Calu3 (cell line): ENCODE measurements at regions not wholly inside any gene's neighbourhood (a gene's known extent, or its start where the extent isn't known, plus 50 kb on each side); places are given as distances from the start of the nearest gene placed in this dataset.

Experiments
- BruUV-seq: library from RNA; stranded (reverse); fragments of 400-500 nt; replicated peaks from 2 replicates; lab custom pipeline; 2021; lab: Mats Ljungman, UMichigan
- CTCF ChIA-PET: fragments of 300-600 bp; sonication (Branson Sonifier 250); formaldehyde crosslinking; loops from one replicate; lab custom pipeline; 2022; ENCODE audit warnings: antibody characterized with exemption; lab: Charles Lee
- DNase-seq: peaks from one replicate; pipeline ENCODE4 v3.0.0; 2022
- H3K27ac Mint-ChIP-seq: one replicate; pipeline ENCODE4 v1.8.0; 2022; ENCODE audit warnings: mixed read lengths; ENCODE audit not compliant: unreplicated experiment
- H3K27me3 Mint-ChIP-seq: one replicate; pipeline ENCODE4 v1.8.0; 2022; ENCODE audit warnings: mixed read lengths; ENCODE audit not compliant: unreplicated experiment
- H3K36me3 Mint-ChIP-seq: one replicate; pipeline ENCODE4 v1.8.0; 2022; ENCODE audit warnings: mild to moderate bottlenecking, moderate library complexity, mixed read lengths; ENCODE audit not compliant: insufficient read depth, unreplicated experiment
- H3K4me1 Mint-ChIP-seq: one replicate; pipeline ENCODE4 v1.8.0; 2022; ENCODE audit warnings: mild to moderate bottlenecking, low read depth, mixed read lengths; ENCODE audit not compliant: unreplicated experiment
- H3K4me3 Mint-ChIP-seq: one replicate; pipeline ENCODE4 v1.8.0; 2022; ENCODE audit warnings: mild to moderate bottlenecking, low read depth, moderate library complexity, mixed read lengths; ENCODE audit not compliant: unreplicated experiment
- H3K9me3 Mint-ChIP-seq: one replicate; pipeline ENCODE4 v1.8.0; 2022; ENCODE audit warnings: low read depth, mixed read lengths; ENCODE audit not compliant: unreplicated experiment
- CTCF ChIP-seq: fragments of 200-600 bp; IDR thresholded peaks from one replicate; pipeline ENCODE4 v1.8.0; 2022; ENCODE audit warnings: antibody characterized with exemption; ENCODE audit not compliant: unreplicated experiment
- intact Hi-C: fragments of 100-400 bp; cut with micrococcal nuclease; formaldehyde crosslinking; loops from one replicate; pipeline ENCODE4 v1.10.0; 2022; ENCODE audit not compliant: unreplicated experiment

DNA sequence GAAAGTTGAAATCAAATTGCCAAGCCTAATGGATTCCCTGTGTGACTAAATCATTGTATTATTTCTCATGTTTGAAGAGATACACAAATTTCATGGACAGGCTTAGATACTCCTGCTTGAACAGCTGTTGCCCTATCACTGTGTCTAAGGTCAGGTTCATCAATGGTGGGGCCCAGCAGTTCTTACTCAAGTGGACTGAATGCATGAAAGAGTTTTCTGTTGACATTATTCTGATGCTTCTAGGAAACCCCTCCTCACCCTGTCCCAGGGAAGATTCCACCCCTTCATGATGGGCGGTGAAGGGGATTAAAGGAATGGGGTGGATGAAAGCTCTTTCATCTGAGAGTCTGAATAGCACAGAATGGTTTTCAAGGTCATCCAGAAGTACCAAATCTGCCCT, 148.8 kb downstream of the INO80D start:
- TF ChIP-seq CTCF = no peak
- no peaks in the 10 kb centered on the region for H3K27me3 Mint-ChIP-seq
- peaks cover 13% of the 10 kb centered on the region for H3K4me1 Mint-ChIP-seq
- H3K4me3 Mint-ChIP-seq = no peak overlapping the region
- H3K36me3 Mint-ChIP-seq = no peaks in the 10 kb centered on the region
- no peak overlapping the region for H3K27ac Mint-ChIP-seq
- CTCF ChIA-PET = interaction anchor here (0.8 to 1.2 kb wide), 3 partner anchors 10 to 24 kb away, joined by 3 to 6 read pairs (median 3); no protein-coding TSS in a partner anchor
- BruUV-seq = no TSS peak
- peaks cover 2% of the 10 kb centered on the region for H3K9me3 Mint-ChIP-seq
- intact Hi-C loops = no loop called here
- no peak for DNase-seq

- H3K27ac Mint-ChIP-seq = no peak overlapping the region
- no peaks in the 10 kb centered on the region for H3K36me3 Mint-ChIP-seq
- intact Hi-C loops = no loop called here
- H3K4me1 Mint-ChIP-seq = peaks cover 13% of the 10 kb centered on the region
- no peak for TF ChIP-seq CTCF
- CTCF ChIA-PET = interaction anchor here (0.6 to 1.5 kb wide), 5 partner anchors 10 to 1497 kb away, joined by 3 to 6 read pairs (median 4); no protein-coding TSS in a partner anchor
- no peaks in the 10 kb centered on the region for H3K27me3 Mint-ChIP-seq
- peaks cover 2% of the 10 kb centered on the region for H3K9me3 Mint-ChIP-seq
- H3K4me3 Mint-ChIP-seq = no peak overlapping the region
- no peak for DNase-seq
- no TSS peak for BruUV-seq
Measured at GRCh38 chr2:205936446-205936845, 149.5 kb downstream of the INO80D start.

DNA sequence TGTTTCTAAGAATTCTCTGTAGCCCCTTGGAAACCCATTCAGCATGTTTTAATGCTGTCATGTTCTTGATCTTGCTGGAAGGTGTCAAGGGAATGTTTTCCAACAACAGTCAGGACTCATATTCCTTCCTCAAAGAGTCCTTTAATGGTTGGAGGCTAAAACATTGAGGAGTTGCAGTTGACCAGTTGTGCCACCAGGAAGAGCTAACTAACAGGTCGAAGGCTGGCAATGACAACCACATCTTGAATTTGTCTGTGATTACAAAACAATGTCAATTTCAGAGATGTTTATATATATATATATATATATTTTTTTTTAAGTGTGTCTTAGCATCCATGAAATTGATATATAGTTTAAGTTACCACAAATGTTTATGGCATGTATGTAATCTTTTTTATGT, 151.5 kb downstream of the INO80D start:
- intact Hi-C loops = no loop called here
- Mint-ChIP-seq H3K27me3 (peaks cover 9% of the 10 kb centered on the region), H3K27ac (no peak overlapping the region), H3K4me3 (no peak overlapping the region), H3K4me1 (peaks cover 24% of the 10 kb centered on the region), H3K9me3 (no peaks in the 10 kb centered on the region), H3K36me3 (no peaks in the 10 kb centered on the region)
- no TSS peak for BruUV-seq
- CTCF ChIA-PET = interaction anchor here (0.5 to 1.5 kb wide), 4 partner anchors 8 to 245 kb away, joined by 3 to 5 read pairs (median 4); no protein-coding TSS in a partner anchor
- TF ChIP-seq CTCF = peak; percentile 15
- peak; percentile 24 for DNase-seq

DNA sequence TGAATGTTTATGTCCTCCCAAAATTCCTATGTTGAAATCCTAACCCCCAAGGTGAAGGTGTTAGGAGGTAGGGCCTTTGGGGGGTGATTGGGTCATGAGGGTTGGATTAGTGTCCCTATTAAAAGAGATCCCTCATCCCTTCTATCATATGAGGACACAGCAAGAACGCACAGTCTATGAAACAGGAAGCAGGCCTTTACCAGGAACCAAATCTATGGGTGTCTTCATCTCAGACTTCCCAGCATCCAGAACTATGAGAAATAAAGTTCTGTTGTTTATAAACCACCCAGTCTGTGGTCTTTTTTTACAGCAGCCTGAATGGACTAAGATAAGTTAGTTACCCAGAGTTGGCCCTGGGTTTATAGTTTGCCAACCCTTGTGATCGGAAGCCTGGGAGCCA, 153.1 kb downstream of the INO80D start:
- no TSS peak for BruUV-seq

More for the DNA sequence above, 153.1 kb downstream of the INO80D start:
- TF ChIP-seq CTCF = no peak
- H3K4me3 Mint-ChIP-seq = no peak overlapping the region
- no peak for DNase-seq
- no peak overlapping the region for H3K27ac Mint-ChIP-seq
- peaks cover 31% of the 10 kb centered on the region for H3K4me1 Mint-ChIP-seq
- H3K9me3 Mint-ChIP-seq = no peaks in the 10 kb centered on the region
- no peaks in the 10 kb centered on the region for H3K36me3 Mint-ChIP-seq
- peaks cover 11% of the 10 kb centered on the region for H3K27me3 Mint-ChIP-seq
- intact Hi-C loops = no loop called here
- CTCF ChIA-PET = no interaction called here
